Neural progenitor cell (in vitro differentiated cells): ENCODE measurements at regions not wholly inside any gene's neighbourhood (a gene's known extent, or its start where the extent isn't known, plus 50 kb on each side); places are given as distances from the start of the nearest gene placed in this dataset.

Experiments used
- EZH2phosphoT487 ChIP-seq: fragments of 200-600 bp; sonication (generic); IDR thresholded peaks from 2 replicates; pipeline ENCODE4 v1.6.1; 2017; ENCODE audit warnings: antibody characterized with exemption
- TF ChIP-seq, protein P1 (sequence below): fragments of 200-600 bp; sonication (generic); IDR thresholded peaks from 2 replicates; pipeline ENCODE4 v1.5.1; 2017; ENCODE audit warnings: antibody characterized with exemption, mild to moderate bottlenecking

DNA sequence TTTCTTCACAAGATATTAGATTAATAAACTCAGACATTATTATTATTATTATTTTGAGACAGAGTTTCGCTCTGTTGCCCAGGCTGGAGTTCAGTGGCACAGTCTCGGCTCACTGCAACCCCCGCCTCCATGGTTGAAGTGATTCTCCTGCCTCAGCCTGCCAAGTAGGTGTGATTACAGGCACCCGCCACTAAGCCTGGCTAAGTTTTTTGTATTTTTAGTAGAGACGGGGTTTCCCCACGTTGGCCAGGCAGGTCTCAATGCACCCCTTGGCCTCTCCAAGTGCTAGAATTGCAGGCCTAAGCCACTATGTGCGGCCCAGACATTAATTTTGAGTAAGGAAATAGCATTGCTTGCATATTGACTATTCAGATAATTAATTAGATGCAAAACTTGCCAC lies 554.9 kb upstream of the LRFN5 start:
- TF ChIP-seq, protein P1, sequence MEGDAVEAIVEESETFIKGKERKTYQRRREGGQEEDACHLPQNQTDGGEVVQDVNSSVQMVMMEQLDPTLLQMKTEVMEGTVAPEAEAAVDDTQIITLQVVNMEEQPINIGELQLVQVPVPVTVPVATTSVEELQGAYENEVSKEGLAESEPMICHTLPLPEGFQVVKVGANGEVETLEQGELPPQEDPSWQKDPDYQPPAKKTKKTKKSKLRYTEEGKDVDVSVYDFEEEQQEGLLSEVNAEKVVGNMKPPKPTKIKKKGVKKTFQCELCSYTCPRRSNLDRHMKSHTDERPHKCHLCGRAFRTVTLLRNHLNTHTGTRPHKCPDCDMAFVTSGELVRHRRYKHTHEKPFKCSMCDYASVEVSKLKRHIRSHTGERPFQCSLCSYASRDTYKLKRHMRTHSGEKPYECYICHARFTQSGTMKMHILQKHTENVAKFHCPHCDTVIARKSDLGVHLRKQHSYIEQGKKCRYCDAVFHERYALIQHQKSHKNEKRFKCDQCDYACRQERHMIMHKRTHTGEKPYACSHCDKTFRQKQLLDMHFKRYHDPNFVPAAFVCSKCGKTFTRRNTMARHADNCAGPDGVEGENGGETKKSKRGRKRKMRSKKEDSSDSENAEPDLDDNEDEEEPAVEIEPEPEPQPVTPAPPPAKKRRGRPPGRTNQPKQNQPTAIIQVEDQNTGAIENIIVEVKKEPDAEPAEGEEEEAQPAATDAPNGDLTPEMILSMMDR = peak; percentile 7
- TF ChIP-seq EZH2phosphoT487 = no peak
